GM12878 (cell line): ENCODE measurements at regions not wholly inside any gene's neighbourhood (a gene's known extent, or its start where the extent isn't known, plus 50 kb on each side); places are given as distances from the start of the nearest gene placed in this dataset.

Experiments used
- ATAC-seq: fragments of 200-7000 bp; cut with Tn5 transposase; 3 replicates; pipeline ENCODE4 v1.9.1; 2020; ENCODE audit warnings: mild to moderate bottlenecking, moderate library complexity
- BruUV-seq: library from RNA; stranded (reverse); fragments of 400-500 nt; replicated peaks from 2 replicates; lab custom pipeline; 2021; lab: Mats Ljungman, UMichigan
- CTCF ChIA-PET: fragments of 300-600 bp; sonication (Branson Sonifier 250); formaldehyde crosslinking; extraction: SDS; loops from one replicate; lab custom pipeline; 2021; ENCODE audit warnings: inconsistent platforms; lab: Yijun Ruan, JAX
- POLR2A ChIA-PET: fragments of 350-600 bp; formaldehyde crosslinking; extraction: SDS; loops from one replicate; lab custom pipeline; 2021; ENCODE audit warnings: inconsistent platforms; lab: Charles Lee
- RAD21 ChIA-PET: fragments of 300-600 bp; sonication (Branson Sonifier 250); formaldehyde crosslinking; loops from one replicate; lab custom pipeline; 2023; ENCODE audit warnings: antibody characterized with exemption; ENCODE audit not compliant: unreplicated experiment; lab: Charles Lee
- SMC1A ChIA-PET: fragments of 300-600 bp; sonication (Branson Sonifier 250); formaldehyde crosslinking; loops from one replicate; lab custom pipeline; 2023; ENCODE audit not compliant: unreplicated experiment, uncharacterized antibody; lab: Charles Lee
- DNase-seq: peaks from one replicate; pipeline ENCODE4 v3.0.0-alpha.2; 2011; ENCODE audit warnings: low read depth, low spot score
- FAIRE-seq: peaks from 3 replicates; lab custom pipeline; 2011; peaks lifted over from hg19 to GRCh38; lab: Jason Lieb, UNC
- H2AFZ ChIP-seq: 2 replicates; pipeline ENCODE4 v1.6.0; 2011; ENCODE audit warnings: low read depth, low read length, control low read depth; ENCODE audit not compliant: control insufficient read depth
- H3K27ac ChIP-seq: 2 replicates; pipeline ENCODE4 v1.5.1; 2011; ENCODE audit warnings: control low read depth; ENCODE audit not compliant: control insufficient read depth, insufficient read depth
- H3K27me3 ChIP-seq, 2 experiments: replicated peaks in 1 of 2; 2 replicates each; pipeline versions ENCODE4 v1.6.0 to v1.6.1; 2011; ENCODE audit warnings: low read length in 1 of 2; ENCODE audit not compliant: control insufficient read depth in 2 of 2, insufficient read depth in 2 of 2
- H3K36me3 ChIP-seq, 2 experiments: 2 replicates each; pipeline ENCODE4 v1.5.1; 2011; ENCODE audit warnings: low read length in 1 of 2; ENCODE audit not compliant: control insufficient read depth in 2 of 2, insufficient read depth in 2 of 2
- H3K4me1 ChIP-seq: 2 replicates; pipeline ENCODE4 v1.6.1; 2011; ENCODE audit warnings: mild to moderate bottlenecking, low read length, moderate library complexity, mixed read lengths; ENCODE audit not compliant: control insufficient read depth, insufficient read depth
- H3K4me2 ChIP-seq: 2 replicates; pipeline ENCODE4 v1.6.0; 2011; ENCODE audit warnings: control low read depth; ENCODE audit not compliant: control insufficient read depth, insufficient read depth
- H3K4me3 ChIP-seq: fragments of 200-600 bp; sonication (generic); 2 replicates; pipeline ENCODE4 v1.5.1; 2016
- H3K79me2 ChIP-seq: 2 replicates; pipeline ENCODE4 v1.6.0; 2011; ENCODE audit warnings: low read length; ENCODE audit not compliant: control insufficient read depth, insufficient read depth
- H3K9ac ChIP-seq: 2 replicates; pipeline ENCODE4 v1.8.0; 2011; ENCODE audit warnings: low read length, control low read depth, mixed read lengths; ENCODE audit not compliant: control insufficient read depth, insufficient read depth
- H3K9me3 ChIP-seq: replicated peaks from 3 replicates; pipeline ENCODE4 v1.5.1; 2011; ENCODE audit warnings: mild to moderate bottlenecking, low read length; ENCODE audit not compliant: control insufficient read depth, insufficient read depth
- H4K20me1 ChIP-seq: 2 replicates; pipeline ENCODE4 v1.6.0; 2011; ENCODE audit not compliant: control insufficient read depth, insufficient read depth
- BRCA1 ChIP-seq: IDR thresholded peaks from 2 replicates; pipeline ENCODE4 v1.6.1; 2011; ENCODE audit warnings: low read depth, low read length, improper control_type of control experiment
- CBX5 ChIP-seq: sonication (generic); IDR thresholded peaks from 2 replicates; pipeline ENCODE4 v1.6.1; 2016; ENCODE audit warnings: low read depth, moderate library complexity, mild to moderate bottlenecking, inconsistent platforms
- EED ChIP-seq: sonication (generic); IDR thresholded peaks from 2 replicates; pipeline ENCODE4 v1.6.1; 2016; ENCODE audit warnings: antibody characterized with exemption, low read depth
- MEF2A ChIP-seq: IDR thresholded peaks from 2 replicates; pipeline ENCODE4 v1.6.1; 2011; ENCODE audit warnings: low read depth, mild to moderate bottlenecking, low read length, moderate library complexity; ENCODE audit not compliant: insufficient read depth
- NBN ChIP-seq: fragments of 450-650 bp; IDR thresholded peaks from 2 replicates; pipeline ENCODE4 v1.6.1; 2016
- REST ChIP-seq: IDR thresholded peaks from 2 replicates; pipeline ENCODE4 v1.6.1; 2012; ENCODE audit warnings: mild to moderate bottlenecking, low read depth, low read length
- SKIL ChIP-seq: fragments of 450-650 bp; IDR thresholded peaks from 2 replicates; pipeline ENCODE4 v1.6.1; 2017; ENCODE audit warnings: mild to moderate bottlenecking, low read depth, inconsistent platforms; ENCODE audit not compliant: poor library complexity, severe bottlenecking
- WRNIP1 ChIP-seq: IDR thresholded peaks from 2 replicates; pipeline ENCODE4 v1.6.1; 2011; ENCODE audit warnings: low read depth, low read length, improper control_type of control experiment, borderline replicate concordance
- ZBTB11 ChIP-seq: fragments of 450-650 bp; formaldehyde crosslinking; IDR thresholded peaks from 2 replicates; pipeline ENCODE4 v1.5.0; 2022; ENCODE audit warnings: mild to moderate bottlenecking, missing genetic modification characterization
- ZBTB40 ChIP-seq: fragments of 450-650 bp; IDR thresholded peaks from 2 replicates; pipeline ENCODE4 v1.6.1; 2016; ENCODE audit warnings: mild to moderate bottlenecking, moderate library complexity, borderline replicate concordance
- WGBS: methylation state at CpG from one replicate; pipeline ENCODE4 v1.1.6; 2016; ENCODE audit warnings: low lambda C conversion rate; ENCODE audit not compliant: insufficient replicate concordance, insufficient coverage; ENCODE audit errors: missing lambda C conversion rate; 5-methylcytosine and 5-hydroxymethylcytosine counted together
- in situ Hi-C: fragments of 300-500 bp; cut with MboI; formaldehyde crosslinking; loops from 9 replicates; pipeline ENCODE4 v1.14.3; 2018; ENCODE audit warnings: mixed read lengths
- intact Hi-C: fragments of 100-400 bp; cut with micrococcal nuclease; formaldehyde crosslinking; loops from one replicate; pipeline ENCODE4 v1.14.2; 2022; ENCODE audit not compliant: unreplicated experiment

GRCh38 chr20:7710440-7710839 lies 229.8 kb downstream of the HAO1 start (continued):
- TF ChIP-seq ZBTB11 (CRISPR knock-in tag), result no peak
- TF ChIP-seq NBN, result no peak
- no peak for TF ChIP-seq SKIL
- TF ChIP-seq WRNIP1, result no peak
- TF ChIP-seq, all 136 proteins: peak for 0

- Histone ChIP-seq H3K4me3 (no peak overlapping the region), H3K4me1 (no peaks in the 10 kb centered on the region), H3K79me2 (no peaks in the 10 kb centered on the region), H4K20me1 (no peaks in the 10 kb centered on the region), H3K9me3 (no peaks in the 10 kb centered on the region), H3K9ac (no peak overlapping the region), H2AFZ (no peak overlapping the region), H3K27me3 (no peaks in the 10 kb centered on the region), H3K36me3 (no peaks in the 10 kb centered on the region), H3K27ac (no peak overlapping the region), H3K4me2 (no peak overlapping the region)
- no peak for DNase-seq
- CTCF ChIA-PET, result no interaction called here
- intact Hi-C loops, result no loop called here
- in situ Hi-C loops, result no loop called here
- RAD21 ChIA-PET, result no interaction called here
- WGBS, result 0% methylated on average over 1 of the region's 1 CpG
- BruUV-seq, result no TSS peak
- POLR2A ChIA-PET, result no interaction called here
- FAIRE-seq, result no peak
- SMC1A ChIA-PET, result no interaction called here
- ATAC-seq, result no peak
- TF ChIP-seq ZBTB40 (no peak), BRCA1 (no peak), MEF2A (no peak), EED (no peak), REST (no peak), CBX5 (no peak)
Measured at GRCh38 chr20:7712661-7713060, 227.6 kb downstream of the HAO1 start.
